ENCODE measurements at regions not wholly inside any gene's neighbourhood (a gene's known extent, or its start where the extent isn't known, plus 50 kb on each side); places are given as distances from the start of the nearest gene placed in this dataset.

DNA sequence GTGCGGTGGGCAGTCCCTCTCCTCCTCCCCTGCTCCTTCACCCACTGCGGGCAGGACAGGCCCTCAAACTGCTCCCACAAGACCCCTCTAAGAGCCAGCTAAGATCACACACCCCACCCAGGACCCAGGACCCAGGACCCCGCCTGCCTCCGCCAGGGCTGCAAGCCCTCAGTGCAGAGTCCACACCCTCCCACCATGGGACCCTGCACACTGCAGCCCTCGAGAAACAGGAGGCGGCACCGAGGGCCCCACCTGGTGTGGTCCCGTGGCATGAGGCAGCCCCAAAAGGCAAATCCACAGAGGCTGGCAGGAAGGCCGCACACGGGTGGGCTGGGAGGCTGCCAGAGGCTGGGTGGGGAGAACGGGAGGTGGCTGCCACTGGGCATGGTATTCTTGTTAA is 94.7 kb downstream of the ENGASE start:
- FAIRE-seq (no peak), DNase-seq (ENCODE audit: insufficient read length, low spot score) (no peak)

DNA sequence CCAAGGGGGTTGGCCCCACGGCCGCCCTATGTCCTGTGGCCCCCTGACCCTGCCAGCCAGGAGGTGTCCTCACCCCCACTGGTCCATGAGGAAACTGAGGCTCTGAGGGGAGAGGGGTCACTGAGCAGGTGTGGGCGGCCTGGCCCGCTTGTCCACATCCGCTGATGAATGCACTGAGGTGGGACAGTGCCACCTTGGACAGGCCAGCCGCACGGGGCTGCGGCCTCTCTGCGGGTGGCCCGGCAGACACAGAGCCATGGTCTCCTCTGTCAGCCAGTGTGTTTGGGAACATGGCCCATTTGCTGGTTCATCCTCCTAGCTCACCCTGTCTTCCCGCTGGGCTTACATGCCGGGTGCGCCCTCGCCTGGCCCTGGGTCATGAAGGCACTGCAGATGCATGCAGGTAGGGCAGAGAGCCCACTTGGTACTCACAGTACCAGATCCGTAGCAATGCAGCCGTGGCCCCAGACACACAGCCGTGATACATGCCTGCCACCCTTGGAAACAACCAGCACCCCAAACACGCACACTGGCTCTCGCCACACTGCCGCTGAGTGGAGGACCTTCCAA is 93.9 kb downstream of the ENGASE start:
- FAIRE-seq: no peak
- no peak for DNase-seq (ENCODE audit: insufficient read length, low spot score)

DNA sequence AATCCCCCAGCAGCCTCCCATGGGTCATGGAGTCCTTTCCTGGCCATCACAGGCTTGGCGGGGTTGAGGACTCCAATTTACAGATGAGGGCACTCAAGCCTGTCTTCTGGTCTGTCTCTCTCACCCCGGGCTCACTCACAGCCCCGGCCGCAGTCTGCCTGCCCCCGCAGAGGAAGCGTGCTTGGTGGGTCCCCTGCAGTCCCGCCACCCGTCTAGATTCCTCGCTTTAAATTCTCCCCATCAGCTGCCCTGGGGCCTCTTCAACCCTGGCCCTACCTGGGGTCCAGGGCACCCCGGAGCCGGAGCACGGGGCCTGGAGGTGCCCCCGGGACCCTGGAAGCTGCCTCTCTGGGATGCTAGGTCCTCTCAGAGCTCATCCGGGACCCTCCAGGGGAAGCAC is 92.9 kb downstream of the ENGASE start:
- DNase-seq (ENCODE audit: insufficient read length, low spot score) (no peak), FAIRE-seq (no peak)

DNA sequence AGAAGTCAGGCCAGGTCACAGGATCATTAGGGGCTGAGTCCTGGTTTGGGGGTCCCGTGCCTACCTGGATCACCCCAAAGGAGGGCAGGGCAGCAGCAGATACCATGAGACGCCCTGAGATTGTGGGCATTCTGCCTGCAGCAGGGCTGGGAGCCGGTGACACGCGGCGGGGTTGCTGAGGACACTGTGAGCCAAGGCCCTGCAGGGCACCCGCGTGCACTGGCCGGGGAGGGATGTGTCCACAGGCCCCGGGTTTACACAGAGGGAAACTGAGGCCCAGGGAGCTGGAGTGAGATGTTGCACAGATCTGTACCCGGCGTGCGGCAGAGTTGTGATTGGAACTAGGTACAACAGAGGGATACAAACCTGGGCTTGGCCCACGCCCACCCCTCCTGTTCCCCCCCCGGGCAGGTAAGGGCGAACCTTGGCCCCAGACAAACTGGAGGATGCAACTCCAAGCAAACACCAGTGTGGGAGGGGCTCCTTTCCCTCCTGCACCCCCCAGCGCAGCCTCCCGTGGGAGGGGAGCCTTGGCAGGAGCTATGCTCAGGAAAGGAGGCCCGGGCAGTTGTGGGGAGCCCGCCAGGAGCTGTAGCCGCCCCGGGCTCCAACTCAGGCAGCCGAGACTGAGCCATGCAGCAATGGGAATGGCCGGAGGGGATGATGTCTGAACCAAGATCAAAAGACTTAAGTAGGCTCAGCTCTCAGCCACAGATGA is 91.3 kb downstream of the ENGASE start:
- FAIRE-seq: no peak
- DNase-seq (ENCODE audit: insufficient read length, low spot score): no peak

DNA sequence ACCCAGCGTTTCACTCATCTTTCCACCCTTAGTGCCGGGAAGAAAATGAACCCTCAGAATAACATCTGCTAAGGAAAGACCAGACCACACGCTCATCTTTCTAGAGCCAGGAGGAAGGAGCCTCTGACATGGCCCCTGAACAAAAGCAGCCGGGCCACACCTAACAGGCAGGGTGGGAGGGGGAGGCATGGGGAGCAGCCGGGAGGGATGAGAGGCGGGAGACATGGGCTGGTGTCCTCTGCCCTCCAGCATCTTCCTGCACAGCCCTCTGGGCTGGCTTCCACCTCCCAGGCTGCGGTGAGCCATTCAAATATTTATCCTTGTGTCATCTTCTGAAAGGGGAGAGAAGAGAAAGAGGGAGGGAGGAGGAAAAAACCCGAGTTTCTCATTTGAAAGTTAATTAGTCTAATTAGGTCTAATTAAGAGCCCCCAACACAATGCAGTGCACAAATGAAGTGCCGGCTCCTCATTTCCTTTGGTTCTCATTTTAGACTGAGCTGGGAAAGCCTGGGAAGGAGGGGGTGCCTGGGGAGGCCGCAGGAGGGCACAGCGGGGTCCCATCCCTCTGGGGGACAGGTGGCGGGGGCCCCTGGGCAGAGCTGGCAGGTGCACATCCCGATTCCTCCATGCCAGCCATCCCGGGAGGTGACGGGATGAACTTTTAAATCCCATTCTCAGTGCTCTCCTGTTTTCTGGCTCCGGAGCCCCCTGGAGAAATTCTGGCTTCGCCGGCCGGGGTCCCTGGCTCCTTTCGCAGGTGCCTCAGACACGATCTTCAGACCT is 90.5 kb downstream of the ENGASE start:
- no peak for FAIRE-seq
- DNase-seq (ENCODE audit: insufficient read length, low spot score): no peak

DNA sequence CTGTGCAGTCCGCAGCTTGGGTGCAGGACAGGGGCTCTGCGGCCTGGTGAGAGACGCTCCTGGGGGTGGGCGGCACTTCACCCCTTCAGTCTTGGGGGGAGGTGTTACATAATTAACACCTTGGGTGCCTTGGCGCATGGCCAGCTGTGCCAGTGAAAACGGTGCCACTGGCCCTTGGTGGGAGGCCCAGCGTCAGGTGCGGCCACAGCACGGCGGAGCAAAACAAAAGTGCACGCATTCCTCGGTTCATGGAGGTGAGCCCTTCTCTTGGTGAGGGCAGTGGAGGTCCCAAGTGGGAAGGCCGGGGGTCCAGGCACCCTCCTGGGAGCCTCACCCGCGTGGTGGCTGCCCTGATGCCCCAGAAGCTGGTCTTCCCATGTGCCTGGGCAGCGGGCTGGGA is 89.8 kb downstream of the ENGASE start:
- DNase-seq (ENCODE audit: insufficient read length, low spot score) (no peak), FAIRE-seq (no peak)

DNA sequence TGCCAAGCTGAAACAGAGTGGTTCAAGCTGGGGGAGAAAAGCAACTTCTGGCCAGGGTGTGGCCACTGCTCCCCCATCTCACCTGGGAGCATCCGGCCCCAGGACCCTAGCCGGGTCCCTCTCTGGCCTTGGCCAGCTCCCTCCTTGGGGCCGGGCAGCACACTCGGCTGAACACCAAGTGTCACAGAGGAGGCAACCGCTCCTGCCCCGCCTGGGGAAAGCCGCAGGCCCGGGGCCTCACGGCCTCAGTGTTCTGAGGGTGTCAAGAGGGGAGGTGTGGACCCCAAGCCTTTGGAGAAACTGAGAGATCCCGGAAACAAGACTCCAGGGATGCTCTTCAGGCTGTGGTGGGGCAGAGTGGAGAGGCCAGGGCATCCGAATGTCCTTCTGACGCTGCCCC is 88.4 kb downstream of the ENGASE start:
- FAIRE-seq: no peak
- no peak for DNase-seq (ENCODE audit: insufficient read length, low spot score)

DNA sequence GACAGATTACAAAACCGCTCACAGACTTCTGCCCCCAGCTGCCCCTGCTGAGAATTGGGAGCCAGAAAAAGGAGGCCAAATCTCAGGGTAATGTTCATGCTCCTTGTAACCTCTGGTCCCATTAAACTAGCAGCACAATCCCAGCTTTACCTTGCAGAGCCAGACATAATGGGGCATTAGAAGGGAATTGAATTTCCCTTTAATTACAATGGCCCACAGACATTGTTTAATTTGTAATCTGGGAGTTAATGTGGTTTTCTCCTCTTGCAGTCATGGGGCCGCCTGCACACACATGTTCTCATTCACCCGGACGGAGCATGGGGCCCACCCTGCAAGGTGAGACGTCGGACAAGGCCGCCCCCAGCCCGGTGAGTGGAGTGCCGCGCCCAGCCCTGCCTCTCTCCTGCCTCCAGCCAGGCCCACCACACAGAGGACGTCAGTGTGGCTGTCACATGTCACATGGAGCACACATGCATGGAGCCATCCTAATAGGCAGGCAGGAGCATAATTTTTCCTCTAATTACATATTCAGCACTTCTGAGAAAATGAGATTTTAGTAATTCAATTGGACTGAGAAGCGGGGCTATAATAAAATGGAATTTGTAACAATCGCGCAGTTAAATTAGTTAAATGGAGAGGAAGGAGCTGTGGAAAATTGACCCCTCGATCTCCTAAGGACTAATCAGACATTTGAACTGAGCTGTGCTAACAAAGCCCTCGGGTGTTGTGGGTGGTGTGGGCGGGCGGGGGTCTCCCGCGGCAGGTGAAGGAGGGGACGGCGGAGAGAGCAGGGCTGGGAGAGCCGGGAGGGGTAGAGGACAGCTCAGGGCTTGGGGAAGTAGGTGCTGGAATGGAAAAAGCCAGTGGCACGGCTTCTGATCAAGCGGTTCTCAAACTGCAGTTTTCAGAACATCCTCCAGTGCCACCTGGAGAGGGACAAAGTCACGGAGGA is 87.7 kb downstream of the ENGASE start:
- DNase-seq (ENCODE audit: insufficient read length, low spot score) (no peak), FAIRE-seq (no peak)

DNA sequence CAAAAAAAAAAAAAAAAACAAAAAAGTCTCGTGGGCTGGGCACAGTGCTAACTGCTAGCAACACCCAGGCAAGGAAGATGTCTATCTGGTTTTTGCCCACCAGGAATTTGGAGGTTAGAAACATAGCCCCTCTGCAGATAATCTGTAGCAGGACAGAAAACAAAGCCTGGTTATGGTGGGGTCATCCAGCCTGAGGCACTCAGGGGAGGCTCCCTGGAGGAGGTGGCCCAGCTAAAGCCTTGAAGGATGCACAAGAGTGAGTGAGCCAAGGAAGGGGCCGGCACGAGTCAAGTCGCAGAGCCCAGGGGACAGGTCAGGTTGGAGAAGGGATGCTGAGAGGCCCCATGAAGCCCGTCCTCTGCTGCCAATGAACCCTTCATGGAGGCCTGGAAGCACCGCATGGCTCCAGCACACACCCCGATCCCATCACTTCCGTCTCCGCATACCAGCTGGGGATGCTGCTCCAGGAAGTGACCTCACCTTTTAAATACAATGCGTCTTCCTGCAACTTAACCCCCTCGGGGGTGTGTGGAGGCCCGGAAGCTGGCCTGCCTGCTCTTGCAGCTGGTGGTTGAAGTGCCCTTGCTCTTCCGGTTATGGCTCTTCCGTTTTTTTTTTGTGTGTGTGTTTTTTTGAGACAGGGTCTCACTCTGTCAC is 86.5 kb downstream of the ENGASE start:
- DNase-seq (ENCODE audit: insufficient read length, low spot score) (no peak), FAIRE-seq (no peak)

DNA sequence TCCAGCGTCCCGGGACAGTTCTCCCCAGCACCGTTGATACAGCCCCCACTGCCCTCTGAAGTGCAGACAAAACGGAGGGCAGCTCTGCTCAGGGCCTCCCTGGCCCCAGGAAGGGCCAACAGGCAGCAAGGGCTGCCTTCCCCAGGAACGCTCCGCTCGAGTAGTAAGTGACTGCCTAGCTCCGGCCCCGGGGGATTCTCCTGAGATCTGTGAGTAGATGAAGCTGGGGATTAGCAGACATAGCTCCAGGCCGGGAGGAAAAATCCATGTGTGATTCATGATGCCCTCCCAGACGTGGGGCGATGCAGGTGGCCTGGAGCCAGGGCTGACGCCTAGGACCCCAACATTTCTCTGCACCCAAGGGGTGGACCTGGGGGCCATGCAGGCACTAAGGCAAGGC is 85.3 kb downstream of the ENGASE start:
- FAIRE-seq (no peak), DNase-seq (ENCODE audit: insufficient read length, low spot score) (no peak)

DNA sequence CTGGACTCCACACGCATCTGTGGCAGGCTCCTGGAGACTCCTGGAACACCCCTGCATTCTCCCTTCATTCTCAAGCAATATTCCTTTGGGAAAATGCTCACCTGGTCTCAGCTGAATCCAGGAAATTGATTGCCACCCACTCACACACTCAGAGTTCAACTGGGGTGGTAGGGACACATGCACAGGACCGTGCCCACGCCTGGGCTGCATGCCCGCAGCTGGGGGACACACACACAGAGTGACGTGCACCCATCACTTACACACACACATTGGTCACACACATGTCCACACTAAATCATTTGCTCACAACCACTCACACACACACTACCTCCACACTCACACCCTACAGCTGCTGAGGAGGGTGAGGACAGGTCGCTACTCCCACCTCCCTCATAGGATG is 84.8 kb downstream of the ENGASE start:
- FAIRE-seq: no peak
- DNase-seq (ENCODE audit: insufficient read length, low spot score): no peak

DNA sequence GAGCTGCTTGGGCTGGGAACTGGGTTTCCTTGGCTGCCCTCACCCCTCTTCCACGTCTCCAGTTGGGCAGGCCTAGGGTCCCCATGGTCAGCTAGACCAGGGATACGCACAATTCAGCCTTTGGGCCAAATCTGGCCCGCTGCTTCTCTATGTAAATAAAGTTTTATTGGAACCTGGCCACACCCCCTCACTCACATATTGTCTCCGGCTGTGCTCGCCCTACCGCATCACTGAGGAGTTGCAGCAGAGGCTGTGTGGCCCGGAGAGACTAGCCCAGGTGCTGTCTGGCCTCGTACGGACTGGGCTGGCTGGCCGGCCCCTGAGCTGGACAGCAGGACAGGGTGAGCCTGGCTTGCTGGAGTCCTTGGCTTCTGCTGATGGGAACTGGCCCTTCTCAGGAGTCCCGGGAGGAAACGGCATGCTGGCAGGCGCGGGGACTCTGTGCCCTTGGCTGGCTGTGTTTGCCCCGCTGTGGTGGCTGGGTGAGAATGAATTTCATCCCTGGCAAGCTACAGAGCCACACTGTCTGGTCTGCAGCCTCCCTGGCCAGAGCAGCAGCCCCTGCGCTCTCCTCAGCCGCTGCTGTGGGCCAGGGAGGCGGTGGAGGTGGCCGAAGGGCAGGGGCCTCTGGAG is 82.0 kb downstream of the ENGASE start:
- DNase-seq (ENCODE audit: insufficient read length, low spot score): no peak
- no peak for FAIRE-seq

DNA sequence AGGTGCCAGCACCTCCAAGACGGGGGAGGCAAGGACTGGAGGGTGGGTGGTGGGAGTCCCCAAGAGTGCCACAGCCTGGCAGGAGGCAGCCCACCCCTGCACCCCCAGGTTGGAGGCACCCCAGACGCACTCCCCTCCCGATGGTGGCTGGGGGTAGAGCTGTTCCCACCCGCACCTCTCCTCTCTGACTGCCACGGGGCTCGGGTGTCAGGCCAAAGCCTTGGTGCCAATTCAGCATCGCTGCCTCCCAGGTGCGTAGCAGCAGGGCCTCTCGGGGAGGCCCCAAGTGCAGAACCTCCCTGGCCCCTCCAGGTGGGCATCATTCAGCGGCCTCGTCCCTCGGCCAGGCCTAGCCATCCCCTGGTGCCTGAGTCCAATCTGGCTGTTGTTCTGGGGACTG is 81.1 kb downstream of the ENGASE start:
- FAIRE-seq: no peak
- no peak for DNase-seq (ENCODE audit: insufficient read length, low spot score)

DNA sequence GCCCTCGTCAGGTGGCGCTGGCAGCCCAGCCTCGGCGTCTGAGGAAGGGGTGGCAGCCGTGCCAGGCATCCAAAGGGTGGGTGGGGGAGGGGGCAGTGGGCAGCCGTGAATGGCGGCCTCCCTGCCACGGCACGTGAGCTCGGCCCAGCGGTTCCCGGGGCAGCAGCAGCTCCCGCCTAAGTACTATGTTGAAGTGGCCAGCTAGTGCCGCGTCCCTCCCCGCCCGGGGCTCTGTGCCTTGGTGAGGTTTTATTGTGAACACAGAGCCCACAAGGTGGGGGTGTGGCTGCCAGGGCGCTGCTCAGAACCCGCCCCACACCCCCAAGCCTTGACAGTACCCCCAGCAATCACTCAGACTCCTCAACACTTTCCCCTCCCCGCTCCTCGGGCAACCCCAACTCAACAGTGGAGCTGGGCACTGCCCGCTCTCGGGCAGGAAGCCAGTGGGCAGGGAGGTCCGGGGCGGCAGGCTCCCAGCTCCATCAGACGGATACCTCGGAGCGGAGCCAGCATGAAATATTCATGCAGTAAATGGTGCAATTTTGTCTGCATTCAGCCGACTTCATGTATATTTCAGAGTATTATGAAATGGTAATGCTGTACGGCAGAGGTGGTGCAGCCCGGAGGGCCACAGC is 80.4 kb downstream of the ENGASE start:
- no peak for DNase-seq (ENCODE audit: insufficient read length, low spot score)
- no peak for FAIRE-seq

DNA sequence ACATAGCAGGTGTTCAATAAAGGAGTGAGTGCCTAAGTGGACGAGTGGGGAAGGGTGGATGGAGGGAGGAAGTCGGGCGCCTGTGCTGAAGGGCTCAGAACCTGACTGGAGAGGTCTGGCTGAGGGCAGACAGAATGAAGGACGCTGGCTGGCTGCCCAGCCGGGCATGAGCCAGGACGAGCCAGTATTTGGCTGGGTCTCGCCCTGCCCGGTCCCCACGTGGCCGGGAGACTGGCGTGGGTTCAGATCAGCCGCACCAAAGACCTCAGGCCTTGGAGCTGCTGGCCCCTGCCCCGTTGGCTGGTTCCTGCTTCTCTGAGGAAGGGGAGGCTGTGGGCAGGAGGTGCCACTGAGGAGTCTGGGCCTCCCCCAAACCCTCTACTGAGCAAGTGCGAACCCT is 79.8 kb downstream of the ENGASE start:
- no peak for DNase-seq (ENCODE audit: insufficient read length, low spot score)
- FAIRE-seq: no peak

DNA sequence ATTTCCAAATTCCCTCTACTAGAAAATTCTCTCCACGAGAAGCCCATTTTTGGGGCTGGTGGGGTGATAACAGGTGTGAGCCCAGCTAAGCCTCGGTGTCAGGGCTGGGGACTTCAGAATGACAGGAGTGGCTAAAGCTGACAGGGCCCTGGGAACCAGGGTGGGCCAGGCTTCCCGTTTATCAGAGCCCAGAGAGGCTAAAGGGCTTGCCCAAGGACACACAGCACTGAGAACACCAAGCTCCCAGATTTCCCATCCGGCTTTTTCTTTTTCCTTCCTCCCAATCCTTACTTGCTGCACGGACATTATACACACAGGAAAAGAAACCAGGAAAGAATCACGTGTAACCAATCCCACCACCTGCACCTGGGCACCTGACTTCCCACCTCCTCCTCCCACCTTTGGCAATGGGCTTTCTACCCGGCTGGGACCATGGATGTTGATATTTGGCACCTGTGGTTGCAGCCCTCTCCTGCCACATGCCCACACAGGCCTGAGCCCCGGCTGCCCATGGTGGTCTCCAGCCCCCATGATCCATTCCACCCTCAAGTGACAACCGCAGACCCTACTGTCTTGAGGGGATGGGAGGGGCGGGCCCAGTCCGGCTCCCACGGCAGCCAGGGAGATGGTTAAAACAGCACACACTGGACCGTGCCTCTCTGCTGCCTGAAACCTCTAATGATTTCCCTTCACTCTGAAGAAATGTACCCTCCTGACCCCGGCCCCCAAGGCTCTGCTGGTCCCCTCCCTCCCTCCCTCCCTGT is 78.9 kb downstream of the ENGASE start:
- no peak for DNase-seq (ENCODE audit: insufficient read length, low spot score)
- FAIRE-seq: no peak

DNA sequence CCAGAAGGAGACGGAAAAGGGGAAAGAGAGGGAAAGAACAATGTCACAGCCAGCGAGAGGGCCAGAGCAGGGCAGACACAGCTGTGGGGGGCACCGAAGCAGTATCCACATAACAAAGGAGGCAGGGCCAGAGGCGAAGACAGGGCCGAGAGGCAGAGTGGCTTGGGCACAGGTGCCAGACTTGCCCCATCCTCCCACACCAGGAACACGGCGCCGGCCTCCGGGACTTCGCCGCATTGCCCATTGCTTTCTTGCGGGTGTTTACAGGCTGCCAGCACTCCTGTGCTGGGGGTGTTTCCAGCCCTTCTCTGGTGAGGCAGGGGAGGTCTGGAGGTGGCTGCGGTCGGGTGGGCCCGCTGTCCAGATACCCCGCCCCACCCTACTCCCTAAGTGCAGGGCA is 78.0 kb downstream of the ENGASE start:
- FAIRE-seq (no peak), DNase-seq (ENCODE audit: insufficient read length, low spot score) (no peak)

DNA sequence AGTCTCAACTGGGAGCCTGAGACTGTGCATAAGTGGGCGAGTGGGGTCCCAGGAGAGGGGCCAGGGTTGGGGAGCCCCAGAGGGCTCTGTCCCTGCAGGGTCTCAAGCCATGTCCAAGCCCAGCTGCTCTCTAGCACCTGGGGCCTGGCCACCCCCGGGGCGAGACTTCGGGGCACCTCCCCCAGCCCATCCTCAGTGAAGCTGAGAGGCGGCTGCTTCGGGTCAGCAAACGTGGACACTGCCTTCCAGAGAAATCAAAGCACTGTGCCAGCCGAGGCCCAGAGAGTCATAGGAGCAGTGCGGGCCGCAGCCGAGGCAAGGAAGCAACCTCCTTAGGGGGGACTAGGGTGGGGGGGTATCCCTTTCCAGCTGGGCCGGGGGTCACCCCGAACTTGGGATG is 77.5 kb downstream of the ENGASE start:
- FAIRE-seq (no peak), DNase-seq (ENCODE audit: insufficient read length, low spot score) (no peak)

DNA sequence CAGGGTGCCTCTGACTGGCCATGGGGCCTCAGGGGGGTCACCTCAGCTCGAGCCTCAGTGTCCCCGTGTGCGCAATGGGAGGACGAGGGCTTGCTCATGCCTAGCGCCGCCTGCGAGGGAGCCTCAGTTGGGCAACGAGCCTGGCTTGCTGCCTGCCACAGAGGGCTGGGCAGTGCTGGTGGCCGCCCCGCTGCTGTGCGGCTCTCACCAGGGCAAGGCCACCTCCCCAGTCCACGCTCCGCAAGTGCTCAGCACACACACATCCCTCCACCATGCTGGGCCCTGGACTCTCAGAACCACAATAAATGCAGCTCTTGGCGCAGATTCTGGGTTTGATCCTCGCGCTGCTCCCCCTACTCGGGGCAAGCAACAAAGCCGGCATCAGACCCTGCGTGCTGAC is 76.2 kb downstream of the ENGASE start:
- no peak for FAIRE-seq
- no peak for DNase-seq (ENCODE audit: insufficient read length, low spot score)

All from GM19239 (cell line).